Esophagus squamous epithelium (tissue), 4 donors: ENCODE measurements at regions not wholly inside any gene's neighbourhood (a gene's known extent, or its start where the extent isn't known, plus 50 kb on each side); places are given as distances from the start of the nearest gene placed in this dataset.

ENCODE experiments used
- CTCF ChIP-seq, 6 experiments: fragments of 450-650 bp in 4 of 6; fragments of 200-600 bp in 2 of 6; sonication (generic) in 2 of 6; IDR thresholded peaks; one replicate each; pipeline ENCODE4 v1.5.1; 2016 to 2019; ENCODE audit warnings: antibody characterized with exemption in 6 of 6, mild to moderate bottlenecking in 4 of 6, moderate library complexity in 4 of 6
- POLR2A ChIP-seq, 4 donors: fragments of 450-650 bp; IDR thresholded peaks; one replicate each; pipeline ENCODE4 v1.6.1; 2017; ENCODE audit warnings: antibody characterized with exemption in 4 of 4, mild to moderate bottlenecking in 4 of 4, moderate library complexity in 3 of 4

- TF ChIP-seq CTCF (IDR thresholded peaks at IDR 0.05) (no peak), POLR2A (IDR thresholded peaks at IDR 0.05) (no peak)
Observed at GRCh38 chr7:110065121-110065520, 1025.8 kb upstream of the LRRN3 start.
